LNCaP clone FGC (cell line): ENCODE measurements at regions not wholly inside any gene's neighbourhood (a gene's known extent, or its start where the extent isn't known, plus 50 kb on each side); places are given as distances from the start of the nearest gene placed in this dataset.

Source experiments
- DNase-seq: peaks from one replicate; pipeline ENCODE4 v3.0.0-alpha.2; 2011; ENCODE audit warnings: low read depth
- H3K4me3 ChIP-seq: 2 replicates; pipeline ENCODE4 v1.5.1; 2011; ENCODE audit warnings: mild to moderate bottlenecking, low read depth, low read length, control low read depth
- TF ChIP-seq, protein P1 (sequence below): IDR thresholded peaks from 2 replicates; pipeline ENCODE4 v1.5.1; 2012; ENCODE audit warnings: mild to moderate bottlenecking; ENCODE audit not compliant: control insufficient read depth, insufficient read depth; ENCODE audit errors: extremely low read depth

DNA sequence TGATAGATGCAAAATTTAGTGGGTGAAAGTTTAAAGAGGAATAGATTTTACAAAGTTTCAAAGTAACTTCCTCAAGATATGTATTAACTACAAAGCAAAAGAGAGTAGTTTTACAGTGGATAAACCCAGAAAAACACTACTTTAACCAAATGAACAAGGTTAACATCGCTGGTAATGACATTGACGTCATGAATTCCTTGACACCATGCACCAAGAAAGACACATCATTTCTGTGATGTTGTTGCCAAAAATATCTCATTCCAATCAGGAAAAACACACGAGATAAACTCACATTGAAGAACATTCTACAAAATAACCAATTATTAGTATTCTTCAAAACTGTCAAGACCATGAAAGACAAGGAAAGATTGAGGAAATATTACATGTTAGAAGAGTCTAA is 605.6 kb upstream of the SETBP1 start:
- no peak overlapping the region for H3K4me3 ChIP-seq
- DNase-seq = no peak
- TF ChIP-seq, protein P1, sequence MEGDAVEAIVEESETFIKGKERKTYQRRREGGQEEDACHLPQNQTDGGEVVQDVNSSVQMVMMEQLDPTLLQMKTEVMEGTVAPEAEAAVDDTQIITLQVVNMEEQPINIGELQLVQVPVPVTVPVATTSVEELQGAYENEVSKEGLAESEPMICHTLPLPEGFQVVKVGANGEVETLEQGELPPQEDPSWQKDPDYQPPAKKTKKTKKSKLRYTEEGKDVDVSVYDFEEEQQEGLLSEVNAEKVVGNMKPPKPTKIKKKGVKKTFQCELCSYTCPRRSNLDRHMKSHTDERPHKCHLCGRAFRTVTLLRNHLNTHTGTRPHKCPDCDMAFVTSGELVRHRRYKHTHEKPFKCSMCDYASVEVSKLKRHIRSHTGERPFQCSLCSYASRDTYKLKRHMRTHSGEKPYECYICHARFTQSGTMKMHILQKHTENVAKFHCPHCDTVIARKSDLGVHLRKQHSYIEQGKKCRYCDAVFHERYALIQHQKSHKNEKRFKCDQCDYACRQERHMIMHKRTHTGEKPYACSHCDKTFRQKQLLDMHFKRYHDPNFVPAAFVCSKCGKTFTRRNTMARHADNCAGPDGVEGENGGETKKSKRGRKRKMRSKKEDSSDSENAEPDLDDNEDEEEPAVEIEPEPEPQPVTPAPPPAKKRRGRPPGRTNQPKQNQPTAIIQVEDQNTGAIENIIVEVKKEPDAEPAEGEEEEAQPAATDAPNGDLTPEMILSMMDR = no peak

DNA sequence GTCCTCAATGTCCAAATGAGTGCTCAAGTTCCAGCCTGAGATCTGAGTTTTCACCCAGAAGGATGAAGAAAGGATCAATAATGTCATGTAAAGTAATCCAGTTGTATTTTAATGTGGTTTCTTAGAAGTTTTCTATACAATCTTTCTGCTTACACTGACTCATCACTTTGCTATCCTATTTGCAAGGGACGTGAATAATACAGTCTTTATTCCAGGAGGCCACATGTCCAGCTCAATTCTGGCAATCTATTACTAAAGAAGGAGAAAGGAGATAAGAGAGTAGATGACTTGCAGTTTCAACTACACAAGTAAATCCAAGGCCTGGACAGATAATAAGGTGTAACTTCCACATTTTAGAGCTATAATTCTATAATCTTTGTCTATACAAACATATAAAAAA is 601.1 kb upstream of the SETBP1 start:
- TF ChIP-seq, protein P1 = no peak
- no peak overlapping the region for H3K4me3 ChIP-seq
- no peak for DNase-seq

DNA sequence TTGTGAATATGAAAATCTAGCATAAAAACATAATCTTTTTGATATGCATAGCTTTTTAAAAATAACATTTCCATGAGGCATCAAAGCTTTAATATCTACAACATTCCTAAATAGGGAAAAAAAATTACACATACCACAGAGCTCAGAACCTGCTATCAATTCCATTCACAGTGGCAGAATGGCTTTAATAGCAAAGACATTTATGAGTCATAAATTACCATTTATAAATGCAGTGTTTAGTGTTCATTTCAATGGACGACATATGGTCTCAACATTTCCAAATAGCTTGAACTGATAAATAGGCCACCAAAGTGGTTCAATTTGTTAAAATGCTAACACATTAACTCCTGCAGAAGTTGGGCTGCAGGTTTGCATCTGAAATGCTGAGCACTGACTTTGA is 600.6 kb upstream of the SETBP1 start:
- DNase-seq = no peak
- TF ChIP-seq, protein P1 = no peak
- no peak overlapping the region for H3K4me3 ChIP-seq

DNA sequence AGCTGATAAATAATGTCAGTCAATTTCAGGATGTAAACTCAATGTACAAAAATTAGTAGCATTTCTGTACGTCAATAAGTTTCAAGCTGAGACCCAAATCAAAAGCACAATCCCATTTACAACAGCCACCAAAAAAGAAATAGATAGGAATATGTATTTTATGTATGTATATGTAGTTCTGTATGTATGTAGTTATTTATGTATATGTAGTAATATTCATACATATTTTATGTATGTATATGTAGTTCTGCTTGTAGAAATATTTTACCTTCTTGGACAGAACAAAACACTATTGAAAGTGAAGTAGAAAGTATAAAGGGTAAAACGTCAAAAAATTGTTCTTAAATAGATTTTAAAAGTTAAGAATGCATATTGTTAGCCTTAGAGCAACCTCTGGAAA is 591.0 kb upstream of the SETBP1 start:
- no peak for DNase-seq
- TF ChIP-seq, protein P1 = no peak

DNA sequence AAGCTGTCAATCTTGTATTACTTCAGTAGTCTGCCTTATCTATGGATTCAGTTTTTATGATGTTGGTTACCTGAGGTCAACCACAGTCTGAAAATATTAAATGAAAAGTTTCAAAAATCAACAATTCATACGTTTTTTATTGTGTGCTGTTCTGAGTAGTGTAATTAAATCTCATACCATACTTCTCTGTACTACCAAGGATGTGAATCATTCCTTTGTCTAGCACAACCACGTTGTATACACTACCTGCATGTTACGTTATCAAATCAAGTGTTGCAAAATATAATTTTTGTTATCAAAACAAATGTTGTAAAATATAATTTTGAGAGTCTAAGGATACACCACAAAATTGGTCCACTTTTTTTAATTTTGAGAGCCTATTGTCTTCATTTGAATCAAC is 590.2 kb upstream of the SETBP1 start:
- DNase-seq = no peak
- no peak overlapping the region for H3K4me3 ChIP-seq
- TF ChIP-seq, protein P1 = no peak

More for the DNA sequence above, 591.0 kb upstream of the SETBP1 start:
- H3K4me3 ChIP-seq = no peak overlapping the region

DNA sequence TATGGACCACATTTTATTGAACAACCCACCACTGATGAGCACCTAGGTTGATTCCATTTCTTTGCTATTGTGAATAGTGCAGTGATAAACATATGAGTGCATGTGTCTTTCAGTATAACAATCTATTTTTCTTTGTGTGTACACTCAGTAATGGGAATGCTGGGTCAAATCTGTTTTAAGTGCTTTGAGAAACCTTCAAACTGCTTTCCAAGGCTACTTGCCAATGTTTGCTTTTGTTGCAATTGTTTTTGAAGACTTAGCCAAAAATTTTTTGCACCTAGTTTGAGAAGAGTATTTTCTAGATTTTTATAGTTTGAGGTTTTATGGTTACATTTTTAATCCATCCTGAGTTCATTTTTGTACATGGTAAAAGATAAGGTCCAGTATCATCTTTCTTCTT is 587.4 kb upstream of the SETBP1 start:
- no peak overlapping the region for H3K4me3 ChIP-seq
- TF ChIP-seq, protein P1 = no peak
- no peak for DNase-seq

DNA sequence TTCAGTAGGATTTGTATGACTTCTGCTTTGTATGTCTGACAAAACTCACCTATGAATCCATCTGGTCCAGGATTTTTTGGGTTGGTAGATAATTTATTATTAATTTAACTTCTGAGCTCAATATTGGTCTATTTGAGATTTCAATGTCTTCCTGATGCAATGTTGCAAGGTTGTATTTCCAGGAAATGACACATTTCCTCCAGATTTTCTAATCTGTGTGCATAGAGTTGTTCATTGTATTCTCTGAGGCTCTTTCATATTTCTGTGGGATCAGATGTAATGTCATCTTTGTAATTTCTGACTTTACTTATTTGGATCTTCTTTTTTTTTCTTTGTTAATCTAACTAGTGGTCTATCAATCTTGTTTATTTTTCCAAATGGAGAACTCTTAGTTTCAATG is 584.7 kb upstream of the SETBP1 start:
- no peak for DNase-seq
- TF ChIP-seq, protein P1 = no peak
- H3K4me3 ChIP-seq = no peak overlapping the region
